Fibroblast of skin of abdomen (primary cell): ENCODE measurements at regions not wholly inside any gene's neighbourhood (a gene's known extent, or its start where the extent isn't known, plus 50 kb on each side); places are given as distances from the start of the nearest gene placed in this dataset.

ENCODE experiments used
- DNase-seq: peaks from one replicate; pipeline ENCODE4 v3.0.0-alpha.2; 2013

DNA sequence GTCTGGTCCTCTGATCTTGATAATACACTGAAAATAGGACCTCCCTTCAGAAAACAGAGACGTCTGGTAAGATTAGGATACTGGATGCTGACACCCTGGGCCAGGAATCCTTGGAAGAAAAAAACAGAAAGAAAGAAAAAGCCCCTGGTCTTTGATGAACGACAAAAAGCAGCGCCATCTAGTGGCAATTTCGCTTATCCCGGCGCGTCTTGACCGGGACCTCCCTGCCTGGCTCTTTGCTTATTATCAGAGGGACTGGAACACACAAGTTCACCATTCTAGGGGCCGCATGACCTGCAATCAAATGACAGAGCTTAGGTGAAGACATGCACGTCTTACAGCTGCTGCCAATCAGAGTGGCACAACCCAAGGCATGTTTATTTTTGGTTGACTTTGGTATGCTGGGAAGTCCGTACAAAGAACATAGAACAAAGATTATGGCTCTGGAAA lies 114.9 kb upstream of the NFIB start:
- DNase-seq, result peak; percentile 64

DNA sequence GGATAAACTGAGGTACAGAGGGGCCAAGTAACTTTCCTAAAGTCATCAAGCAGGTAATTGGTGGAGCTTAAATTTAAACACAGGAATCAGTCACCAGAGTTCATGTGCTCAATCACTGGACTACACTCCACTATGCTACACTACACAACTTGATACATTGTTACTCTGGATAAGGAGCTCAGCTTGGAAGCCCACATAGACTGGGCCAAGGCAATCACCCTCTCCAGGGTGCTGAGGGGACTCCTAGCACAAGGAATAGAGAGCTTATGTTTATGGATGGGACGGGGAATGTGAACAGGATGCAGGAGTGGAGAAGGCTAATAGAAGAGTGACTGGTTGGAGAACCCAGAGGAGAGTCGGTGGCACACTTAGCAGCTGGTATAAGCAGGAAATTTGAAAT lies 113.5 kb upstream of the NFIB start:
- no peak for DNase-seq

DNA sequence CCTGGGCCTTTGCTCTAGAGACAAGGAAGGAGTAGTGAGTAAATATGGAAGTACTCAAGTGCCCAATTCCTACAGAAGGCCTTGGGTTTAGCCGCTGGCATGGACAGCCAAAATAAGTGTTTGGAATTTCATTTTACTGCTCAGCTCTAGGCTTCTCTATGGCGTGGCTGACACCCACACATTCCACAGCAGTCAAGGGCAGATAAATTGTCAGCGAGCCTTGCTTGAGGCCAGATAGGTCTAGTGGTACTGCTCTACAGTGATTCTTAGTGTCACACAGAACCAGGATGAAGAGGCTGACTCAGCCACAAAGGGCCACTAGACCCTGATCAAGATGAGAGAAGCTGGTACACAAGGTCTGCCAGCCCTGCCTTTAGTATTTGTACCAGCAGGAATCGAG lies 111.0 kb upstream of the NFIB start:
- DNase-seq, result no peak

DNA sequence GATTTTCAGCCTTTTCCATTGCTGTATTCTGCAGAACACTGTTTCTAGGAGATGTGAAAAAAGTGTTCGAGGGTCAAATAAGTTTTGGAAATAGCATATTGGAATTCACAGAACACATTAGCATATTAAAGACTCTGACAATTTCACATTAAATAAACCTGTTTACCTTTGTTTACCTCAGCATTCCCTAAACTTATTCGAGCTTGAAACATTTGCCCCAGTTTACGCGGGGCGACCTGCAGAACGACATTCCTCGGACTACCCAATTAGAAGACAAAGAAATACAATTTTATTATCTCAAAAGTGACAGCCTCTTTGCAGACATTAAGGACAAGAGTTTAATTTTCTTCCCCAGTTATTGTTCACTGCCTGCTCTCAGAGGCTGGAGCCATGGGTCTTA lies 110.3 kb upstream of the NFIB start:
- no peak for DNase-seq

DNA sequence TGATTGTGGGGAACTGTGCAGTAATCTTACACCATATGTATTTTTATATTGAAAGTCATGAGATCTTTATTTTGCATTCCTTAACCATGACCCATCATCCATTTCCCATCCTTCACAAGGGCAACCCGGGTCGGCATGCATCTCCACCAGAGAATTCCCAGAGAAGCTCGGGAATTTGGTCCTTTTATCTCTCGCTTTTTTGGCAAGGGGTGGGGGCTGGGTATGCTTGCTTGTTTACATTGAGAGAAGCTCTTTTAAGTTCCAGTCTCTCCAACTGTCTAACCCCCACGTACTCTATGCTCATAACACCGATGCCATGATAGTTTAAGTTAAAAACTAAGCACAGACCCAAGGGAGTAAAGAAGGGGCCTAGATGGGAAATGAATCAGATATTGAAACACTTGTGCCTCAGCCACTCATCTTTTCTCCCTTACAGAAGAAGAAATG lies 109.9 kb upstream of the NFIB start:
- DNase-seq, result peak; percentile 91

DNA sequence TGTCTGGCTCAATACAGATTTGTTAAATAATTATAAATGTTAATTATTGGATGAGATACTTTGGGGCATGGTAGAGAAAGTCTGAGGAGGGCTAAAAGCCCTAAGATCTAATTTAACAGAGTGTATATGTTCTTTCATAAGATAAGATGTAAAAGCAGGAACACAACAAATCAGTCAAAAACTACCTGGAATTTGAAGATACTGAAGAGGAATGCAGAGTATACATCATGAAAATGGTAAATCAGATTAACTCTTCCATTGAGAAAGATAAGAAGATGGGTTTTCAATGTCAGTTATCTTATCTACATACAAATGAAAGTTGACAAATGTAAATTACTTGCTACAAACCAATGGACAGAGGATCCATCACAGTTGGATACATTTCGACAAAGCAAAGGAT lies 107.3 kb upstream of the NFIB start:
- no peak for DNase-seq

DNA sequence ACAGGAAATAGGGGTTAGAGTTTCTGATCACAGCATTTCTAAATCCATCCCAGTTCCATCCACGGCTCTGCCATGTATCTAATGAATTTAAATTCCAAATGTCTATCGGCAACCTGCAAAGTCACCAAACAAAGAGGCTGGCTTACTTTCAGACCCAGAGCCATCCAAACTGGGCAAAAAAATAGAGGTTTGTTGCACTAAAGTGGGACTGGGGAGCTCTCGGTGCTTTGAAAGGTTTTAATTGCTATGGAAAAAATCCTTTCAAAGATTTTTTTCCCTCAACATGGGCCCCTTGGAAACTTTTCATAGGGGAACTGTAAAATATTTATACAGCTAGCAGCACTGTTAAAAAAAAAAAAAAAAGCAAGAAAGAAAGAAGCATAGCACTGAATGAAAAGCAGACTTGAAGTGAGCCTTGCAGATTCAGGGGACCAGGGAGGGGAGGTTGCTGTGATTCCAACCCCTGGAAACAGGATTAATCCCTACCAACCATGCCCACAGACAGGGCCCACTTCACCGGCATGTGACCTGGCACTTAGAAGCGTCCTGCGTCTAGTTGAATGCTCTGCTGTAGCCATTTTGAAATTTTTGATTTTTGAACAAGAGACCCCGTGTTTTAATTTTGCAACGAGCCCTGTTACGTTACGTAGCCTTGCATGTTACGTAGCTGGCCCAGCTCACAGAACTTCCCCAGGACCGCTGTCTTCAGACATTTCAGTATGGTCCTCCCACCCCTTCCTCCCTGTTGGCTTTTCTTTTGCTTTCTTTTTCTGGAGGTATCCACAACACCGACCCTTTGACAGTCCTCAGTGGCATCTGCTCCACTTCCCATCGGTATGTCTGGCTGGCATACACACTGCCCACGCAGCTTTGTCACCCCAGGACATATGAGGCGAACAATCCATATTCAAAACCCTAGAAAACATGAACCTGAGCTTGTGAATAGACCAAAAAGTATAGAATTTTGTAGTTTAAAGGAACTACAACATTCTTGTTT lies 105.3 kb upstream of the NFIB start:
- no peak for DNase-seq

DNA sequence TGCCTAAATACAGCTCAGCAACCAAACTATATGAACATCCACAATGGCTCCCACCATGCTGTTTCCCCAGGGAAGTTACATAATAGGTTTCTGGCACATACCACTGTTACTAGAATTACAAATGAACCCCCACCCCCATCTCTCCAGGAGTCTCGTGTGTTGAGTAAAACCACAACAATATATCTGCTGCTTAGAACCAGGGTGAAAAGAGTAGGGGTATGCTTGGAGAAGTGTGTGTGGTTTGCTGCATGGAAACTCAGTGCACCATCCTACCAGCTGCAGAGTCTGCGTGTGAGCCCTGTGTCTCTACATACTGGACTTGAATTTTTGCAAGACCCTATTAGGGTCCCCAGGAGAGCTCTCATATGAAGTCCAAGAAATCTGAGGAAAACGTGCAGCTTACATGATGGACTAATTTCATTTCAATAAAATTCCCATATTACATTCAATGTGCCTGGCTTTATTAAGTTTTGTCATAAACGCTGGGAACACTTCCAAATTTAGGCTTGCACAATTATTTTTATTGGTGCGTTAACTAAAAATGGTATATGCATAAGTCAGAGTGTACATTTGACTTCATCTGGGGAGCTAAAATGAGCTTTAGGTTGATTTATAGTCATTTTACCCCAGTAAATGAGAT lies 104.5 kb upstream of the NFIB start:
- DNase-seq, result peak; percentile 63

DNA sequence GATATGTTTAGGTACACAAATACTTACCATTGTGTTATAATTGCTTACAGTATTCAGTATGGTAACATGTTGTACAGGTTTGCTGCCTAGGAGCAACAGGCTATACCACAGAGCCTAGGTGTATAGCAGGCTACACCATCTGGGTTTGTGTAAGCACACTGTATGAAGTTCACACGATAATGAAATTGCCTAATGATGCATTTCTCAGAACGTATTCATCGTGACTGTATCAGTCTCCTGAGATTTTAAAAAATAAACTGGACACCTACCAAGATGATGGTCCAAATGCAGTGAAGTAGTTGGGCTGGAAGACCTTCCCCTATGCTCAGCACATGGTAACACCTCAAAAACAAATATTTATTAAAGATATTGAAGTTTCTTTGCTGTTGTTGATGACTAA lies 103.3 kb upstream of the NFIB start:
- peak; percentile 52 for DNase-seq

DNA sequence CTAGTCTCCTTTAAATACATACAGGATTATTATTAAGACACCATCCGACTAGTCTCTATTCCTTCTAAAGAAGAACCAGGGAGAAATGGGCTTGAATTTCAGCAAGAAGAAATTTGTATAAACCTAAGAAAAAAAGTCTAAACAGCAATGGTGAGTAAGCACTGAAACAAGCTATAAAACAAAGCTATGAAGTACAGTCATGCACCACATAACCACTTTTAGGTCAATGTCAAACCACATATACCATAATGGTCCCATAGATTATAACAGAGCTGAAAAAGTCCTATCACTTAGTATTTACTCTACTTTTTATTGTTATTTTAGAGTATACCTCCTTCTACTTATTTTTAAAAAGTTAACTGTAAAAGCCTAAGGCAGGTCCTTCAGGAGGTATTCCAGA lies 102.0 kb upstream of the NFIB start:
- DNase-seq, result peak; percentile 88

DNA sequence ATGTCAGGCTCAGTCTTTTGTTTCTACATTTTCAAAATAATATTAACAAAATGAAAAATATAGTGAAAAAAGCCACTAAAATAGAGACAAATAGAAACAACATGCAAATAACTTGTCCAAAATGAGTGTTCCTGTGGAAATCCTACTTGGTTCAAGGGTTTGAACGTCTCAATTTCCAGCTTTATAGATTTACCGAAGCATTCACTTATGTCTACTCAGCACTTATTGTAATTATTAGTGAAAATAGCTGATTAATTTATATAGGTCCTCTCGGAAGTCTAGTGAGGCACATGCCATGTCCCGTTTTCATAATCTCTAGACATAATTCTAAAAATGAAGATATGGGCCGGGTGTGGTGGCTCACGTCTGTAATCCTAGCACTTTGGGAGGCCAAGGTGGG lies 99.9 kb upstream of the NFIB start:
- no peak for DNase-seq

DNA sequence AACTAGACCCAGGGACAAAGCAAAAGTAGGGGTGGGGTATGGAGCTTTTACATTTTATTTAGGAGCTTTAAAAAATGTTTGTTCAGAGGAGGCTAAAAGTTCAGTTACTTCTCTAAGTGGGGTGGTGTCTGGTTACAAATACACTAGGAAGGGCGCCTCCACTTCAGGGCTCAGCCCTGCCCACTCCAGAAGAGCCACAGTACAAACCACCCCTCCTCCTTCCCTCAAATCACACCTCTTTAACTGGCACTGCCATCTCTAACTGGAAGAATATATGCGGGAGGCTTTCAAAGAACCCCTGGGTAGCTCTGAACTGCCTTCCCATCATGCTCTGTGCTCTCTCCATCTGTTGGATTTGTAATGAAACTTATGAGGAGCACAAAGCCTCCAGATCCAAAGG lies 98.8 kb upstream of the NFIB start:
- no peak for DNase-seq

DNA sequence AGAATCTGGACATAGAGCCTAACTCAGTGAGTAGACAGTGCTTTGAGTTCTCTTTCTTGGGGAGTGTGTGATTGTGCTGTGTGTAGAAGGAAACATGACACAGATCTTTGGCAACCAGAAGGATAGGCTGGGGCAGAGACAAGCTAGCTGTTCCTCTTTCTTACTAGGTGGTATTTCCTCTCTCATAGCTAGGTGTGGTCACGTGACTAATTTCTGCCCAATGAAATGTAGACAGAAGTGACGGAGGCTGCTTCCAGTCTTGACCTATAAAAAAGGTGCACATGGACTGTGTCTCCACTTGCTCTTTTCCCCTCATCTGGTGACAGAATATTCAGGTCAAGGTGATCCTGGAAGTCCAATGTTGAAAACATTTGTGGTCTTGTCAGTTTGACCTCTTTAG lies 92.5 kb upstream of the NFIB start:
- DNase-seq, result no peak

DNA sequence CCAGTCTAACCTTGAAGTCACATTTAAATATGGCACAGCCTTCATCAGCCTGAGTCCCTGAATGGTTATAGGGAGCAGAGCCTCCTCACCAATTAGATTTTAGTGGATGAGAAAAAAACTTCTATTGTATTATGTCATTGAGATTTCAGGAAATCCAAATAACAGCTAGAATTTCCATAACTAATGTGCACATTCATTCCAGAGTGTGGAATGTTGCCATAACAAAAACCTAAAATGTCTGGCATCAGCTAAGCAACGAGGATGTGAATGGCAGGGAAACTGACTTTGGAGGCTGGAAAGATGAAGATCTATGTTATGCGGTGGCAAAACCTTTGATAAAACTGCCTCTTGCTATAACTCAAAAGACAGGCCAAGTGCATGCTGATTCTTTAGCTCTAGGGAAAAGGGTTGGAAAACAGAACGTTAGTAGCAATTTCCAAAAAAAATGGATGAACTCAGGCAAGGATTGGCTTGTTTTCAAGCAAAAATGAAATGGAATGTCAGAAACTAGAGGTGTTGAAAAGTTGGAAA lies 91.3 kb upstream of the NFIB start:
- no peak for DNase-seq

DNA sequence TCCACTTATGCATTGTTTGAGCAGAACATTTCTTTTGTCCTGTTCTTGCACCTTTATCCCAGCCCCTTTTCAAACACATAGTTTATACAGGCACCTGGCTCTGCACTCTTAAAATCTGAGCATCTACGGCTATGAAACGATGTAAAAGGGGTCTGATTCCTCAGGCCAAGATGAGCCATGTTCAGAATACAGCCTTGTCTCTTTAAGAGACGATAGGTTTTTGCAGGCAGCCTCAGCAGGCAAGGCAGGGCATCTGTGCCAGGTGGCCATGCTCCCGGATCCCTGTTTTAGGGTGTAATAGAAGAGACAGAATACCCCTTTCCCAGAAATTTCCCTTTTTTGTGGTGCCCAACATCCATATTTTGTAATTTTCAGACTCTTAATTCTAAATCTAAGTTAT lies 89.1 kb upstream of the NFIB start:
- DNase-seq, result no peak

DNA sequence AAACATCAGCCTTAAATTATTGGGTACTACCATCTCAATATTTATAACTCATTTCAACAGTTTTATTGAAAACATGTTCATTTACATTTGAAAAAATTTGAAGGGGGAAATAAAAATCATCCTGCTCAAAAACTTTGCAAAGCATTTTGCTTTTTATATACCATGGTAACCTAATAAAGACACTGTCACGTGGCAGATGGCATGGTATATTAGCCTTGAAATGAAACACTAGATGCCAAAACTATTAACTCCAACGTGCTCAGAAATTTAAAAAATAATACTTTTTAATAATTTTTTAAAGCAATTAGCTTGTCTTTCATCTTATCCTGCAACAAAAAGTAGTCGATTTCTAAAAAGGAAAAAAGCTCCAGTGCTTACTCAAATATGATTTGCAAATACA lies 88.6 kb upstream of the NFIB start:
- no peak for DNase-seq

DNA sequence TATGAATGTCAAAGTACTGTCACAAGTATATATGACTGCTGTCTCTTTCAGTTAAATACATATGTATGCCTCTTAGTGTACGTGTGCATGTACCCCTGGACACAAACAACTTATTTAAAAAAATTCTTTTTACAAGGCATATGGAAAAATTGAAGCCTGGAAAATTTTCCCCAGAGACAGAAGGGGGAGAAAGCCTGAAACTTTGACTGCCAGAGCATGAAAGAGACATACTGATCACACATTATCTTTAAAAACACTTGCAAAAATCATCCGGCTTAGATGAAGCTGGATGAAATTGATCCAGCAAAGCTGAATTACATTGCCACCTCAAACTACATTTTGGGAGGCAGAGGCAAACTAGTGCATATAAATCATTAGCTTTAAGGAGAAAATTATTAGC lies 88.0 kb upstream of the NFIB start:
- DNase-seq, result no peak

DNA sequence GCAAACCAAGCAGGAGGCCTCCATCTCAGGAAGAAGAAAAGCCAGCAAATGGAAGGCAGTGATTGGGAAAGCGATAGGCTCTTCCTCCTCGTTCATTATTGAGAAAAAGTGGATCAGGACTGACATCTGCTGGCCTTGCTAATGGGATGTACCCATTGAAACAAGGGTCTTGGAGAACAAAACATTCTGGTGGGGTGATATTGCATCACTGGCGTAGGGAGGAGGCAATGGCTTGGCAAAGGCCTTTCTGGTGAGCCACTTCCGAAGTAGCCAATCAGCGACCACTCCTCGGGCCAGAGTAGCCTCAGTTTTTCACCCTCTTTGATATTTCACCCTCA lies 86.7 kb upstream of the NFIB start:
- DNase-seq, result peak; percentile 63

DNA sequence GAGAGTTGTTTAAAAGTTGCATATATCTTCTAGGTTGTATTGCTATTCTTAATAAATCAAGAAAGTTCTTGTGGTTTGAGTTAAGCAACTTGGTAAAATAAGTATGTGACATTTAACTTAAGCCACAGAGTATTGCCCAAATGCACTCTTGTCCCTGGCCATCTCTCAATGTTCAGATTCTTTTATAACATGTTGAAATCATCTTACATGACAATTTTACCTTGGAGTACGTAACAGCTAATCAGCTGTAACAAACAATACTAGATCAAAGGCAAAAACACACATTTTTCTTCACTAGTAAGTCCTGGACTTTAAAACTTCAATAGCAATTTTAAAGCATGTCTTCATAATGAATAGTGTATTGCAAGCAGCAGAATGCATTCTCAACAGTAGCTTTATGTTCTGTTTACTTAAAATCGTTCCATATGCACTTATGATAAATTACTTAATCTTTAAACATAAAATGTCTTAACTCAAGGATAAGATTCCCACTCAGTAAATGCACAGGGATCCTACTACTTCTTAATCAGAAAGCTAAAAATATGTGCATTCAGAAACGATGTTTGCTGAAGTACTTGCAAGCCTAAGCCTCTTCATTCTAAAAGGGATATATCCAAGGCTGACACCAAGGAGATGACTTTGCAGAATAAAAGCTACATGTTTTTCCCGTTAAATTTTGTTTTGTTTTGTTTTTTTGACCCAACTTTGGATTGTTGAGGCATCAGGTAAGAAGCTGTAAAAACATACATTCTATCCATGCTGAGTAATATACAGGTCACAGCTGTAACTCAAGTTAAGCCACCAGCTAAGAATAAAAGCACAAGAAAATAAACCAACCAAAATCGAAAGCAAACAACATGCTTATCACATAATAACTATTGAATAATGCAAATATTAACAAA lies 86.1 kb upstream of the NFIB start:
- no peak for DNase-seq

DNA sequence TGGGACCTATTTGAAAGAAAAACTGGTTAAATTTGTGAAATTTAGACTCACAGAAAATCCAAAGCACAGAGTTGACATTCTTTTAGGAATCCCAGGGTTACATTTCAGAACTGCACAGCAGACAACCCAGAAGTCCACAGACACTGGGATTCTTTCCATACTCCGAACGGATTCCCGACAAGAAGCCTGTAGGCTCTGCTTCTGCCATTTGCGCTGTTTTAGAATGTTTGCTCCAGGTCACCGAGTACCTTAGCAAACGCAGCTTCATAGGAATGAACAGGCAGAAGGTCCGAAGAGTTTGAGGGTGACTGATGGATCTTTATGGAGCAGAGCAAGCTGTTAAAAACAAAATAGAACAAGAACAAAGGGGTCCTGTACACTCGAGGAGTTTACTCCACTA lies 84.5 kb upstream of the NFIB start:
- no peak for DNase-seq

DNA sequence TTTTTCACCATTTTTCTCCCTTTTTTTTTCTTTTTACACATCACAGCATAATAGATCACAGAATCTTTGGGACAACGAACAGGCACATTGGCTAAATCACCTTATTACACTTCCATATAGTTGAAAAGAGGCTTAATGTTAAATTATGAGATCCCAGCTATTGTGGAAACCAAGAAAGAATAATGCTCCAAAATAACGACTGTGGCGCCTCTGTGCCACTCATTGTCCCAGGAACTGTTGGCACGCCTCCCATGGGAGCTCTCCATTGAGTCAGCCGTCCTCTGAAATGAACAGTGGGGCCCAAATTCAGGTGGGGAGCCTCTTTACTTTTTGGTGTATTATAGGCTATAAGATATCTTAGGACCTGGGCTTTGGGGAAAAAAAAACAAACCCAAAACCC lies 82.2 kb upstream of the NFIB start:
- DNase-seq, result no peak

DNA sequence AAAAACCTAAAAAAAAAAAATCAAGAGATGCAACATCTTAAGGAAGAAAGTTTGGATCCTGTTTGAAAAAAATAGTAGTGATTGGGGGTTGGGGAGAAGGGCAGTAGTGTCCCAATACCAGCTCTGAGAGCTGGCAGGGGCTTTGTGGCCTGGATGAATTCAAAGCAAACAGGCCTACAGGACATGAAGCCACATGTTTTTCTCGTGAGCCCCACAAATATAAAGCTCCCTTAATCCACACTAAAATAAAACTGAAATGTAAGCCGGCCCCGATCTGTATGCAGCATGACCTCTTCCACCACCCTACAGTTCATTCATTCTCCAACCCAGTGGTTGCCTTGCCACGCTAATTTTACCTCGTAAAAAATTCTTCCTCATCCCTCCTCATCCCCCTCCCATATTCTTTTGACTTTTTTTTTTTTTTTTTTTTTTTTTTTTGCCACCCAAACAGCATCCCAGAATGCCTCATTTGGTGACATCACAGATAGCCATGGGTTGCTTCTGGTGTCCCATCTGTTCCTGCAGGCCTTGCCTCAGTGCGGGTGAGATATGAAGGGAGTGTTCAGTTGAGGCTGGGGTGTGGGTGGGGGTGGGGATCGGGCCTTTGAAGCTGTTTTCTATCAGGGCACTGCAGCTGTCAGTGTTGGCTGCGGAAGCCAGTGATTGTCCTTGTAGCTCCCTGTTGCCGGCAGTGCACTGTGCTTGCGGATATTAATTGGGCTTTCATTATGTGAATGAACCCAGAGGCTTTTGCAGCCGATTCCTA lies 81.6 kb upstream of the NFIB start:
- no peak for DNase-seq
